ENCODE measurements at regions not wholly inside any gene's neighbourhood (a gene's known extent, or its start where the extent isn't known, plus 50 kb on each side); places are given as distances from the start of the nearest gene placed in this dataset.
"Not testable (repeated sequence)": the region's sequence is repeated elsewhere in the genome, so short reads cannot be mapped to it uniquely, and the experiment has no call there.

DNA sequence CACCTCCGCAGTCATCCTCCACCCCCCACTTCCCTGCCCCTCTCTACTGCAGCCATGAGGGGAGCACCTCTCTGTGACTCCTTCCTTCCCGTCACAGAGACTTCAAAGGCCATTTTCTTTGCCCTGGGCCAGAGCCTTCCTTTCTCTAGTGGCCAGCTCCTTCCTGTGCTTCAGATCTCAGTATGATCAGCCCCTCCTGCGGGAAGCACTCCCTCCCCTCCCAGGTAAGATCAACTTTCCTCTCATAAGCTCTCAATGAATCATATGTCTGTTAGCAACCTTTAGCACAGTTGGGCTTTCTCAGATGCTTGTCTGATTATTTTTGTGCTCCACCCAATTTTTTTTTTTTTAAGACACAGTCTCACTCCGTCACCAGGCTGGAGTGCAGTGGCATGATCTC, 241.0 kb upstream of the PRSS1 start:
- H3K36me3 ChIP-seq (ENCODE audit: low read depth) = no peaks in the 10 kb centered on the region
- ATAC-seq (peak; percentile 97), DNase-seq (peak in 2 of 3 donors; percentile 62 to 74)
- H3K4me3 ChIP-seq = no peak overlapping the region
- no peaks in the 10 kb centered on the region for H3K9me3 ChIP-seq
- intact Hi-C loops (cut with DNase I, micrococcal nuclease) = no loop called here
- TF ChIP-seq, protein P1, sequence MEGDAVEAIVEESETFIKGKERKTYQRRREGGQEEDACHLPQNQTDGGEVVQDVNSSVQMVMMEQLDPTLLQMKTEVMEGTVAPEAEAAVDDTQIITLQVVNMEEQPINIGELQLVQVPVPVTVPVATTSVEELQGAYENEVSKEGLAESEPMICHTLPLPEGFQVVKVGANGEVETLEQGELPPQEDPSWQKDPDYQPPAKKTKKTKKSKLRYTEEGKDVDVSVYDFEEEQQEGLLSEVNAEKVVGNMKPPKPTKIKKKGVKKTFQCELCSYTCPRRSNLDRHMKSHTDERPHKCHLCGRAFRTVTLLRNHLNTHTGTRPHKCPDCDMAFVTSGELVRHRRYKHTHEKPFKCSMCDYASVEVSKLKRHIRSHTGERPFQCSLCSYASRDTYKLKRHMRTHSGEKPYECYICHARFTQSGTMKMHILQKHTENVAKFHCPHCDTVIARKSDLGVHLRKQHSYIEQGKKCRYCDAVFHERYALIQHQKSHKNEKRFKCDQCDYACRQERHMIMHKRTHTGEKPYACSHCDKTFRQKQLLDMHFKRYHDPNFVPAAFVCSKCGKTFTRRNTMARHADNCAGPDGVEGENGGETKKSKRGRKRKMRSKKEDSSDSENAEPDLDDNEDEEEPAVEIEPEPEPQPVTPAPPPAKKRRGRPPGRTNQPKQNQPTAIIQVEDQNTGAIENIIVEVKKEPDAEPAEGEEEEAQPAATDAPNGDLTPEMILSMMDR (IDR thresholded peaks at IDR 0.05) = no peak
- peaks cover 20% of the 10 kb centered on the region for H3K4me1 ChIP-seq (ENCODE audit: low read depth)

DNA sequence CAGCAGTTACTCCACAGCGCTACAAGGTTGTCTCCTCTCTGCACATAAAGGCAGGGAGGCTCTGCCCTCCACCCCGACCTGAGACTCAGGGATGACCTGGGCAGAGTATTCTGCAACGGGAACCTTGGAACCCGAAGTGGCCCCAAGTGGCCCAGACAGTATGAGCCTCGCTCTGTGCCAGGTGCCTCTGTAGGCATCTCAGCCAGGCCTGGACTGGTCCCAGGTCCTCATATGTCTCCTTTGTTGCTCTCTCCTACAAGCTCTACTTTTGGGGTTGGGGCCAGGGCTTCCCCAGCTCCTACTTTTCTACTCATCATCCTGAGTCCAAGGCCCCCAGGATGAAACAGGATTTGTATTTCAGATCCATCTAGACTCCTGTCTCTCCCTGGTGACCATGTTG, 241.5 kb upstream of the PRSS1 start:
- DNase-seq (peak in 1 of 3 donors; percentile 25), ATAC-seq (no peak)
- Histone ChIP-seq H3K9me3 (no peaks in the 10 kb centered on the region), H3K36me3 (ENCODE audit: low read depth) (no peaks in the 10 kb centered on the region), H3K4me1 (ENCODE audit: low read depth) (peaks cover 20% of the 10 kb centered on the region), H3K4me3 (no peak overlapping the region)
- TF ChIP-seq, protein P1 (IDR thresholded peaks at IDR 0.05) = no peak
- intact Hi-C loops (cut with DNase I, micrococcal nuclease) = no loop called here

DNA sequence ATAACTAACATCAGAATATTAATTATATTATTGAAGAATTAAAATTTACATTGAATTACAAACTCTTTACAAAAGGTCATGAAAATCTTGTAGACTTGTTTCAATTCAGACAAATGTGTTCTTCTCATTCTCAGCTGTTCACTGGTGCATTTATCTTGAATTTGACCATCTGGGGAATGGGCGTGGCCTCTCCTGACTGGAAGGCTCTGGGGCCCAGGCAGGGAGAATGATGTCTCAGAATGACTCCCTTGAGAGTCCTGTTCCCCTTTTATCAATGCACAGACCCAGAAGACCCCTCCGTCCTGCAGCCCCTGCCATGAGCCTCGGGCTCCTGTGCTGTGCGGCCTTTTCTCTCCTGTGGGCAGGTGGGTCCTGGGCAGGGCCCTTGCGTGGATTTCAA, 242.2 kb upstream of the PRSS1 start:
- peaks cover 20% of the 10 kb centered on the region for H3K4me1 ChIP-seq (ENCODE audit: low read depth)
- H3K36me3 ChIP-seq (ENCODE audit: low read depth); H3K4me3 ChIP-seq; ATAC-seq; H3K9me3 ChIP-seq; intact Hi-C loops (cut with DNase I, micrococcal nuclease): not testable (repeated sequence)
- DNase-seq = peak in 1 of 3 donors; percentile 35

DNA sequence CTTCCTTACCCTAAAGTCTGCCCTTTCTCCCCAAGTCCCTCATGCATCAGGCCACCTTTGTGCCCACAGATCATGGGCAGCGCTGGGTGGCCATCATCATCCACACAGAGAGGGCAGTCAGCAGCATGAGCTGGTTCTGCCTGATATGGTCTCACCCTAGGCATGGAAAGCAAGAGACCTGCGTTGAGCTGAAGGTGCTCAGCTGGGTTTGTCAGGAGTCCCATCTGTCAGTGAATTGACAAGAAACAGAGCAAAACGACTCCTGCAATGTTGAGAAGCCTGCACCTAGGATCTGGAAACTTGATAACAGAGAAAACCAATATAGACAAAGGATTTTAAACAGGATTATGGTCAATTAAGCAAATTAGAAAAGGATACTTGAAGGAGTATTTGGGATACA, 242.7 kb upstream of the PRSS1 start:
- Histone ChIP-seq H3K4me1 (ENCODE audit: low read depth) (peaks cover 23% of the 10 kb centered on the region), H3K36me3 (ENCODE audit: low read depth) (no peaks in the 10 kb centered on the region), H3K4me3 (no peak overlapping the region), H3K9me3 (no peaks in the 10 kb centered on the region)
- no peak for ATAC-seq
- DNase-seq = no peak
- TF ChIP-seq, protein P1 (IDR thresholded peaks at IDR 0.05) = no peak
- intact Hi-C loops (cut with DNase I, micrococcal nuclease) = no loop called here

DNA sequence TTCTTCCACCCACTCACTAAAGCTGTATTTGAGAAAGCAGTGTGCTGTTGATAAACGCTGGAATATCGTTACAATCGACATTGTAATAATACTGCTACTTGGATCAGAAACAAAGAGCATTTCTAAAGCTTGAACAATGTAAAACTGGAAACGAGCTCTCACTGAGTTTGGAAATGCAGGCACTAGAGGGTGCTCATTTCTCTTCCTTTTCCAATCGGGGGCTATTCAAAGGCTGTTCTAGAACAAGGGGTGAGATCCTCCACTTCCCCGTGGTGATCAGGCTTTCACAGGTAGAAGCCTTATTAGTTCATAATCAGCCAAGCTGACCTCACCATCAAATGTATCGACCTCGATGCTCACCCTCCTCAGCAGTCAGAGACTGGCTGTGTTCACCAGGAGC, 245.3 kb upstream of the PRSS1 start:
- intact Hi-C loops (cut with DNase I, micrococcal nuclease); ATAC-seq; H3K9me3 ChIP-seq; H3K4me3 ChIP-seq; DNase-seq; H3K36me3 ChIP-seq (ENCODE audit: low read depth): not testable (repeated sequence)
- peaks cover 40% of the 10 kb centered on the region for H3K4me1 ChIP-seq (ENCODE audit: low read depth)

DNA sequence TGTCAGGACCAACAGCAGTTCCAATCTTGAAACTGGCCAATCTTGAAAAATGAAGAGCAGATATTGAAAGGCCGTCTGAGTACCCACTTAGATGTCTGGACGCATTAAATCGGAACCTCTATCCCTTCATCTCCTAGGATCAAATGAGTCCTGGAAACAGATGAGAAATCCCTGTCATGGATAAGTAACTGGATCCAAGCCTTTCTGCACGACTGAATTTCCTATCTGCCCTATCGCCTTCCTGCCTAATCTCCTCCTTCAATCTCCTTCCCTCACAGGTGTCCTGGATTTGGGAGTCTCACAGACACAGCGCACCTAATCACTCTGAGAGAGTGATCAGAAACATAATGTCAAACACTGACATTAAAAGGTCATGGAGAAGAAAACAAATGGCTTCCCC, 245.2 kb upstream of the PRSS58 start:
- Histone ChIP-seq H3K4me3 (no peak overlapping the region), H3K36me3 (ENCODE audit: low read depth) (no peaks in the 10 kb centered on the region), H3K4me1 (ENCODE audit: low read depth) (peaks cover 30% of the 10 kb centered on the region), H3K9me3 (no peaks in the 10 kb centered on the region)
- ATAC-seq (no peak), DNase-seq (no peak)
- intact Hi-C loops (cut with DNase I, micrococcal nuclease) = no loop called here
- TF ChIP-seq, protein P1 (IDR thresholded peaks at IDR 0.05) = no peak

DNA sequence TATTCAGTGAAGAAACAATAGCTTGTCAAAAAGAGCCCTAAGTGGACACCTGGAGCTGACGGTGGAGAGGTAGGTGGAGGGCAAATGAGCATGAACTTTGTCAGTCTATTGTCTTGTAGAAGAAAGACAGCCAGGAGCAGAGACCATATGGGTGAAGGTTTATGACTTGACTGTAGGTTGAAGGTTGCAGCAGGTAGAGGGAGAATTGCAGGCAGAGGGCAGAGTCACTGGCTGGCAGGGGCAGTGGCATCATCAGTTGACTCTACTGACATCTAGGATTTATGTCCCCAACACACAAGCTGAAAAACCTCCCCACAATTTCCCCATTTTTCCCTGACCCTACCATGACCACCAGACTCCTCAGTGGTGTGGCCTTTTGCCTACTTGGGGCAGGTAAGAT, 243.6 kb upstream of the PRSS58 start:
- TF ChIP-seq, protein P1 (IDR thresholded peaks at IDR 0.05) = no peak
- Histone ChIP-seq H3K9me3 (no peaks in the 10 kb centered on the region), H3K4me1 (ENCODE audit: low read depth) (peaks cover 26% of the 10 kb centered on the region), H3K4me3 (no peak overlapping the region), H3K36me3 (ENCODE audit: low read depth) (no peaks in the 10 kb centered on the region)
- ATAC-seq (peak; percentile 74), DNase-seq (peak in 2 of 3 donors; percentile 52 to 56)
- intact Hi-C loops (cut with DNase I, micrococcal nuclease) = no loop called here

Measured in mucosa of descending colon (tissue), 3 donors.